Activated gamma-delta T cell treated with anti-CD3 and anti-CD28 coated beads, Interleukin-2, amount 50 U/mL, for 16 hours (primary cell): ENCODE measurements at regions not wholly inside any gene's neighbourhood (a gene's known extent, or its start where the extent isn't known, plus 50 kb on each side); places are given as distances from the start of the nearest gene placed in this dataset.
"Not testable (repeated sequence)": the region's sequence is repeated elsewhere in the genome, so short reads cannot be mapped to it uniquely, and the experiment has no call there.

ENCODE experiments used
- DNase-seq: peaks from one replicate; pipeline ENCODE4 v3.0.0-alpha.2; 2020; ENCODE audit warnings: low read depth

DNA sequence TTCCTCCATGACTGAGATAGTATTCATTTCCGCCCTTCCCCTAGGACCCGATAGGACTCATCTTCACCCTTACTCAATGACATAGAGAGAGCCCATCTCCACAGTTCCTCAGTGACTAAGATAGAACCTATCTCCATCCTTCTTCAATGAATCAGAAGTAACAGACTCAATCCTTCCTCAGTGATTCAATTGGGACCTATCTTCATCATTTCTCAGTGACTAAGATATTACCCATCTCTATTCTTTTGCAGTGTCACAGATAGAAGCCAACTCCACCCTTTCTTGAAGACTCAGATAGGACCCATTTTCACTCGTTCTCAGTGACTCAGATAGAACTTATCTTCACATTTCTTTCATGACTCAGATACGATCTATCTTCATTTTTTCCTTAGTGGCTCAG is 164.6 kb downstream of the FBXO4 start:
- DNase-seq = no peak

DNA sequence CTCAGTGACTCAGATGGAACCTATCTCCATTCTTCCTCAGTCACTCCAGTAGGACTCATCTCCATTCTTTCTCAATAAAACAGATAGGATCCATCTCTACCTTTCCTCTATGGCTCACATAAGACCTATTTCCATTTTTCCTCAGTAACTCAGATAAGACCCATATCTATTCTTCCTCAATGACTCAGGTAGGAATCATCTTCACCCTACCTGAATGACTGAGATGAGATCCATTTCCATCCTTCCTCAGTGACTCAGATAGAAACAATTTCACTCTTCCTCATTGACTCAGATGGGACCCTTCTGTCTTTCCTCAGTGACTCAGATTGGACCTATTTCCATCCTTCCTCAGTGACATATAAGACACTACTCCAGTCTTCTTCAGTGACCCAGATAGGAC is 165.1 kb downstream of the FBXO4 start:
- no peak for DNase-seq

DNA sequence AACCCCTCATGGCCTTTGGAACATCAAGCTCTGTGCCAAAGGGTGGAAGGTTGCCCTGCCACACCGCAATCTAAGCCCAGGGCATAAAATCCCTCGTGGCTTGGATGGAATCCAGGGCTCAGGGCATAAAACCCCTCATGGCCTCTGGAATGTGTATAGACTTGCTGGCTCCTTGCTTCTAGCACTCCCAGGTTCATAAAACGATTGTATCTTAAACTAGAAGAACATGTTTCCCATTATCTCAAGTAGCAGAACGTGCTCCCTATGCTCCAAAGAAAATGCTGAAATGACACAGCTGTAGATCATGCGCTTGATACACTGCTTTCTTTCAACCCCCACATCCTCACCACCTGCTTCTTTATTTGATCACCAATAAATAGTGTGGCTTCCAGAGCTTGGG is 174.8 kb downstream of the FBXO4 start:
- DNase-seq = not testable (repeated sequence)

DNA sequence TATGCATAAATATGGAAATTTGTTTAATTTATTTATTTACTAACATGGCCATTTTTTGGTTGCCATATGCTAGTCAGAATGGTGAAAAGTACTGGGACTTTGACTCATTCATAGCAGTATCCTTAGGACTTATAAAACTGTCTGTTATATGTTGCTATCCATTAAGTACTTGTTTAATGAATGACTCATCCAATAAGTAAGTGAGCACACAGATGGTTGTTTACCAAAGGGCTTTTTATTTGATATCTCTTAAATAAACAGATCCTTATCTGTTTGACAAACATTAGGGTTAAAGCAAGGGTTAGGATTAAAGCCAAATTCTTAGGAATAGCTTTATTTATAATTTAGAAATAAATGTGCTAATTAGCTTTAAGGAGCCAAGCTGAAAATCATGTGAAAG is 183.4 kb downstream of the FBXO4 start:
- DNase-seq = no peak

DNA sequence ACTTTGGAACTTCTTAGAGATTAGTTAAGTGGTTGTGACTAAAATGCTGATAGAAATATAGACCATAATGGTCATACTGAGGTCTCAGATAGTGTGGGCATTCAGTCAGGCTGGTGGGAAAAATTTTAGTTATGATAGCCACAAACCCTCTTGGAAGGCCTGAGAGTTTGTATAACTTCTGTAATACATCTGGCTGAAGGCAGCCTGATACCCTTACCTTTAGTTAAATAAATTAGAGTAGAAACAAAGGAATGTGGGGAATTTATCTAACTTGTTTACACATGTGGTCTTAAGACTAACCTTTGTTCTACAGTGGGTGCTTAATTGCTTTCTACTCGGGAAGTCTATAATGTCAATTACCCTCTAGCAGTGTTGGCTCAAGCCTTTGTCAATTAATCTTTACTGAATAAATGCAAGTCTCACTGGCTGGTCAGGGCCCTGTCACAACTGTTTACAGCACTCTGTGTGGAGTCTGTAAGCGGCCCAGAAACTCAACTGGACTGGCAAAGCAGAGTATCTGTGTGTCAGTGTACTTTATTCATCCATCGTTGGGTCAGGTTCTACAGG is 184.0 kb downstream of the FBXO4 start:
- no peak for DNase-seq

DNA sequence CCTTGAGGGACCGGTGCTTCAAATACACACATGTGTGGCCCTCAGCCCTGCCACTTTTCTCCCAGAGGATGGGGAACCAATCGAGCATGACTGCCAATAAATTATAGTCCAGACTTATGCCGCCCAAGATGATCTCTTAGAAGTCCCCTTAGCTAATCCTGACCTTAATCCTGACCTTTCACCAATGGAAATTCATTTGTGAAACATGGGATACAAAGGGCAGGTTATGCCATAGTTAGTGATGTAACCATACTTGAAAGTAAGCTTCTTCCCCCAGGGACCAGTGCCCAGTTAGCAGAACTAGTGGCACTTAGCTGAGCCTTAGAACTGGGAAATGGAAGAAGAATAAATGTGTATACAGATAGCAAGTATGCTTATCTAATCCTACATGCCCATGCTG is 190.6 kb downstream of the FBXO4 start:
- DNase-seq = not testable (repeated sequence)

DNA sequence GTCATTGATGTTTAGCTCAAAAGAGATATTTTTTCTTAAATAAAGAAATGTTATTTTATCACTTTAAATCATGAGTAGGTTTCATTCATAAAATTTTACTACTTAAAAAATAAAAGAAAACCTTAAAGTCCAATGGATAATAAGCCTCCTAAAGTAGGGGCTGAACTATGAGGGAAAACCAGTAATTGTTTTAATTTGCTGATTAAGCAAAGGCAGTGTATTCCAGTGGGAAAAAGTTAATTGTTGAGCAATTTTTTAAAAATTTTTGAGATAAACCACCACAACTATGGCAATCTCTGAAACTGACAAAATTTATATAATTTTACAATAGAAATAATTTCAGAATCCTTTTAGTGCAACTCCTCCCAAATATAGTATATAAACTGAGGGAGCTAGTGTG is 195.0 kb downstream of the FBXO4 start:
- no peak for DNase-seq

DNA sequence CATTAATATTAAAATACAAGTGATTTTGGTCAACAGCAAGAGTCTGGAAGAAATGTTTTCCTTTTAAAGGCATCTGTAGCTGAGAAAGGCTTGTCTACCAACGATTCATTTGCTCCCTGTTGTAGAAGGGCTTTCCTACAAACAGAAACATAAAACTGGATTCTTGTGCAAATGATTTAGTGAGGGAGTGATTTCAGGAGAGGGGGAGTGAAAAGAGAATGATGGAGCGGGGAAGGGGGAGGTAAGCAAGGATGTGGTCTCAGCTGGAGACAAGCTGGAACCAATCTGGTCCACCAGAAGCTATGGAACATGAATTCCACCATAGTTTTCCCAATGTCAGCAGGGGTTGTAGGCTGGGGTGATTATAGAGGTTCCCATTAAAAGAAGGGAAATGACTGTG is 196.3 kb downstream of the FBXO4 start:
- no peak for DNase-seq

DNA sequence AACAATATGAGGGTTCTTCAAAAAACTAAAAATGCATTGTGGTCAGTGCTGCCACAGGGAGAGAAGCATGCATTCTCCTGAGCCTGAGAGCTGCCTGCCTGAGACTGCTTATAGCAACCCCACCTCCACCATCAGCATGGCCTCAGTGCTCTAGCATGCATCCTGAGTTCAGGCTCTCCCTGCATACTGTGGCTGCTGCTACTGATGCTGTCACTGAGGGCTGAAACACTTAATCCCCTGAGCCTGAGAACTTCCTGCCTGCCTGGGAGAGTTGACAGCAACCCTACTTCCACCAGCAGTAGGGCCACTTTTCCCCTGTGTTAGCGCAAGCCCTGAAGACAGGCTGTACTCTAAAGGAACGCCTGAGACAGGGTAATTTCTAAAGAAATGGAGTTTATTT is 206.0 kb downstream of the FBXO4 start:
- DNase-seq = no peak

DNA sequence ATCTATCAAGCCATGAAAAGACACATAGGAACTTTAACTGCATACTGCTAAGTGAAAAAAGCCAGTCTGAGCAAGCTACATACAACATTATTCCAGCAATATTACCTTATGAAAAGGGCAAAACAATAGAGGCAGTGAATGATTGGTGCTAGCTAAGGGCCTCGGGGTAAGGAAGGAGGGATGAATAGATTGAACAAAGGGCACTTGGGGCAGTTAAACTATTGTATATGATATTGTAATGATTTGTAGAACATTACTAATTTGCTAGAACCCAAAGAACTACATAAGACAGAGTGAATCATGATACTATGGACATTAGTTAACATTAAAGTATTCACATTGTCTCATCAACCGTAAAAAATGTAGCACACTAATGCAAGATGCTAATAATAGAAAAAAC is 218.3 kb downstream of the FBXO4 start:
- DNase-seq = no peak

DNA sequence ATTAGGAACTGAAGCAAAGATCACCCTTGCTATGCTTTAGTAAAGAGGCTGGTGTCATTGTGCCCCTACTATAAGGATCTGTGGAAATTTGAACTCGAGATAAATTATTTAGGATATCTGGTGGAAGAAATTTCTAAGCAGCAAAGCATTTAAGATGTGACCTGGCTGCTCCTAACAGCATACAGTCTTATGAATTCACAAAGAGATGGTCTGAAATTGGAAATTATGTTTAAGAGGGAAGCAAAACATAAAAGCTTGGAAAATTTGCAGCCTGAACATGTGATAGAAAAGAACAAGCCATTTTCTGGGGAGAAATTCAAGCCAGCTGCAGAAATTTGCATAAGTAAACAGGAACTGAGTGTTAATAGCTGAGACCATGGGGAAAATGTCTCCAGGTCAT is 223.7 kb downstream of the FBXO4 start:
- no peak for DNase-seq

DNA sequence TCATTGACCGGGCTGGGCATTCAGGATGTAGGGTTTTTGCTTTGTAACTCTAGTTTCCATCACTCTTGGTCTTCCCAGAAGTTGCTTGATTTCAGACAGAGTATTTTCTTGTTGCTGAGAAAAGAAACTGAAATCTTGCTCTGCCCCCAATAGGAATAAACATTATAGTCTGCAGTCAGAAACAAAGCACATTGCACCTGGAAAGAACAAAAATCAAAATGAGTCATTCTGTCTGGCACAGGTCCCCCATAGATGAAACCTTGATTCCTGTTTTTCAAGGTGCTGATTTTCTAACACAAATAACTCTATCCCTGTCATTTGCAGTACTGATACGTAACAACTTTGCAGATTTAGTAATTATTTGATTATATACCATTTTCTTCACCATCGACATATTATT is 232.1 kb downstream of the FBXO4 start:
- no peak for DNase-seq

DNA sequence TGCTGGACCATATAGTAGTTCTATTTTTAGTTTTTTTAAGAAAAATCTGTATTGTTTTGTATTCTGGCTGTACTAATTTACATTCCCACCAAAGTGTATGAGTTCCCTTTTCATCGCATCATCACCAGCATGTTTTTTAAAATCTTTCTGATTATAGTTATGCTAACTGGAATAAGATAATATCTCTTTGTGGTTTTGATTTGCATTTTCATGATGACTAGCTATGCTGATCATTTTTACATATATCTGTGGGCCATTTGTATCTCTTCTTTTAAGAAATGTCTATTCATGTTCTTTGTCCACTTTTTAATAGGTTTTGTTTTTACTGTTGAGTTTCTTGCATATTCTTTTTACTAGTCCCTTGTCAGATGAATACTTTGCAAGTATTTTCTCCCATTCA is 238.0 kb downstream of the FBXO4 start:
- no peak for DNase-seq

DNA sequence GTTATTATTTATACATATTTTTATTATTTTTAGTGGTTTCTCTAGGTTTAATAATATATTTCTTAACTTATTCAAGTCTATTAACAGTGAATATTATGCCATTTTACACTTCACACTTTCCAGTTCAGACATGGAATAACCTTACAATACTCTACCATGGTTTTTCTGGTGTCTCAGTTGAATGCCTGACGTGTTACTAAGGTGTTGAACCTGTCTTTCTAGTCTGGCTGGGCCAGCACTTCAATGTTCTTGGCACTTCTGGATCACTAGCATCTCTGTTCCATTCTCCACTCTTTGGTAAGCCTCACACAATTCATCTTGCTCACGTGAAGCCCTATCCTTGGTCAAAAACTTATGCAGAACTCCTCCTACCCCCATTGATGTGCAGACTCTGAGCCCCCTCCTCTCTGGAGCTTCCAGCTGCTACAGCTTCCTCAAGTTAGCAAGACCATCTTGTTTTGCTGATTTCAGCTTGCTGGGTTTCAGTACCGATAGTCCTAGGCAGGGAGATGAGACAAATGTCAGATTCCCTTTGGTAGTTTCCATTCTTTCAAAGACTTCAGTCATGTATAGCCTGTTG is 243.1 kb downstream of the FBXO4 start:
- no peak for DNase-seq

DNA sequence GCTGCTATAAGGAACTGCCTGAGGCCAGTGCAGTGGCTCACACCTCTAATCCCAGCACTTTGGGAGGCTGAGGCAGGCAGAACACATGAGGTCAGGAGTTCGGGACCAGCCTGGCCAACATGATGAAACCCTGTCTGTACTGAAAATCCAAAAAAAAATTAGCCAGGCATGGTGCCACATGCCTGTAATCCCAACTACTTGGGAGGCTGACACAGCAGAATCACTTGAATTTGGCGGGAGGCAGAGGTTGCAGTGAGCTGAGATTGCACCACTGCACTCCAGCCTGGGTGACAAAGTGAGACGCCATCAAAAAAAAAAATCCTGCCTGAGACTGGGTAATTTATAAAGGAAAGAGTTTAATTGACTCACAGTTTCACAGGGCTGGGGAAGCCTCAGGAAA is 247.1 kb upstream of the GHR start:
- DNase-seq = not testable (repeated sequence)

DNA sequence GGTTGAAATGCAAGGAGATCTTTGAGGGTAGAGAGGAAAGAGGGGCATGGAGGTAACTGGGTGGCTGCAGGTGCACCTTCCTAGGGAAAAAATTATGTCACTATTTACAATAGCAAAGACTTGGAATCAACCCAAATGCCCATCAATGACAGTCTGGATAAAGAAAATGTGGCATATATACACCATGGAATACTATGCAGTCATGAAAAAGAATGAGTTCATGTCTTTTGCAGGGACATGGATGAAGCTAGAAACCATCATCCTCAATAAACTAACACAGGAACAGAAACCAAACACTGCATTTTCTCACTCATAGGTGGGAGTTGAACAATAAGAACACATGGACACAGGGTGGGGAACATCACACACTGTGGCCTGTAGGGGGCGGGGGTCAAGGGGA is 243.4 kb upstream of the GHR start:
- DNase-seq = not testable (repeated sequence)

DNA sequence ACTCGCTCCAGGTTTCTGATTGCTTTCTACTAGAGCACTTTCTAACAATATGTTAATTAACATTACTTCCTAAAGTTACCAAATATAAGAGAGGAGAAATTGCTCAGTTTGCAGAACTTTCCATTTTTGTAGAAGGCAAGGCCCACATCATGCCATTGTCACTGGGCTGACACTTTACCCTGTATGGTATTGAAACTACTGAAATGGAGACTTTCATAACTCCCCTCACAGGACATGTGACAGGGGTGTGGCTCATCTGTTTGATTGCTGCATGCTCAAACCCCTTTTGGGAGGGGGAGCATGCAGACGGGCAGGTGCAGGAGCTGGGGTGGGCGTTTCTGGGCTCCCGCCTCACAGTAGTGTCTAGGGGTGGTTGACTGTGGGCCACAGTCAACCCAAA is 206.3 kb upstream of the GHR start:
- DNase-seq = no peak

DNA sequence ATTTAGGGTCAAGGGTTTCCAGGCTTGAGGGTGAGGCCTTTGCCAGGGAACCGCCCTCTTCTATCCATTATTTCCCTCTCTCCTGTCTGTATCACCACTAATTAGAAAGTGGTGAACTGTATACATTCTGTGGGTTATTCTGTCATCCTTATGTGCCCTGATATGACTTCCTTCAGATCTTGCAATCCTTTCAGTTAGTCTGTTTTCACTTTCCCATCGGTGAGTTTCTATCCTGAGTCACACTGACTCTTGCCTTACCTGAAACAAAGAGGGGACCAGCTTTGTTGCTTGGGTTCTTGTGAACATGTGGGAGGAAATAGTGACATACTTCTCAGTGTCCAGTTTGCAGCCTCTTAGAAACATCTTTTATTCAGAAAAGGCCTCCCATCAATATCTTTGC is 205.4 kb upstream of the GHR start:
- no peak for DNase-seq

DNA sequence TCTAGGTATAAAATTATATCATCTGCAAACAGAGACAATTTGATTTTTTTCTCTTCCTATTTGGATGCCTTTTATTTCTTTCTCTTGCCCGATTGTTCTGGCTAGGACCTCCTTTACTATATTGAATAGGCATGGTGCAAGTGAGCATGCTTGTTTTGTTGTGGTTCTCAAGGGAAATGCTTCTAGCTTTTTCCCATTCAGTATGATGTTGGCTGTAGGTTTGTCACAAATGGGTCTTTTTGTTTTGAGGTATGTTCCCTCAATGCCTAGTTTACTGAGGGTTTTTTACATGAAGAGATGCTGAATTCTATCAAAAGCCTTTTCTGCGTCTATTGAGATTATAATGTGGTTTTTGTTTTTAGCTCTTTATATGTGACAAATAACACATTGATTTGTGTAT is 198.2 kb upstream of the GHR start:
- no peak for DNase-seq

DNA sequence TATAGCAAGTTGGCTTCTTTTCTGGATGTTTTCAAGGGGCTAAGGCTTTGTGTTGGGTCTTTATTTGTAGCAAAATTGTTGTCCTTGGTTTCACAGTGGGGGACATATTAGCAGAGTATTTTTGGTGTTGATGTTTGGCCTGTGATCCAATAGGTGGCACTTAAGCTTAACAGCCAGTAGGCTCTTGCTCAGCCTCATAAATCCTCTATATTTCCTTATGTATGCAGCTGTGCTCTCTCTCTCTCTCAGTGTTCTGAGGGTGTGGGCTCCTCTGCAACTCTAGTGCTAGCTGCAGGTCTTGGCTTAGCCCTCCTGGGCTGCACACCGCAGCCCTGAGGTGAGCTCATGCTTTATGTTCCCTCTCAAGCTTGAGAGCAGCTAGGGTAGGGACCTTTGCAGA is 195.0 kb upstream of the GHR start:
- DNase-seq = no peak

DNA sequence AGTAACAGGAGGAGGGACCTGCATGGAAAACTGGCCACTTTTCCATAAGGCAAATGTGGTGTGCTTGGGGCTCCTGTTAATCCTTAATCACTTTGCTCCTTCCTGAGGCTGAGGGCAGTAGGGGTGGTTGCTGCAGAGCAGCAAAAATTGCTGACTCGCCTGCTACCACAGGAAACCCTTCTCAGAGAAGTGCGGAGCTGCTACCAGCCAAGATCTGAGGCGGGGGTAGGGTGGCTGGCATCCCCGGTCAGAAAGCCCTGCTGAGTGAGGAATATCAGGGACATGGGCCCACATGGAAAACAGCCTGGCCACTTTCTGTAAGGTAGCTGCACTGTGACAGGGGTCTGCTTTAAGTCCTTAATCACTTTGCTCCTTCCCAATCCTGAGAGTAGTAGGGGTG is 192.4 kb upstream of the GHR start:
- no peak for DNase-seq

DNA sequence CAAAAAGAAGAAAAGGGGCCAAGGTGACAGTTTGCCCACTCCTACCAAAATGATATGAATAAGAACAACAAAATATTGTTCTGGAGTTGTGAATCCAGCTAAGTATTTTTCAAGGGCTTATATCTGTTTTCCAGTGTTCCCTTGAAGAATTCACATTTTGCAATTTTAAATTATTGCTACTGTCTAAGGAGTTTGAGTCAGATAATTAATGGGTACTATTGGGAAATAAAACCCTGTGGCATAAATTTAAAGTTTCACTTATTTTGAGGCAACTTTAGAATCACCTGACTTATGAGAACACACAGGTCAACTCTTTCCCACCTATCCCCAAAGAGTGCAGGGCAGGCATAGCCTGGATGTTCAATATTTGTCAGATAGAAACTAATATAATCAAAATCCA is 188.0 kb upstream of the GHR start:
- DNase-seq = no peak

DNA sequence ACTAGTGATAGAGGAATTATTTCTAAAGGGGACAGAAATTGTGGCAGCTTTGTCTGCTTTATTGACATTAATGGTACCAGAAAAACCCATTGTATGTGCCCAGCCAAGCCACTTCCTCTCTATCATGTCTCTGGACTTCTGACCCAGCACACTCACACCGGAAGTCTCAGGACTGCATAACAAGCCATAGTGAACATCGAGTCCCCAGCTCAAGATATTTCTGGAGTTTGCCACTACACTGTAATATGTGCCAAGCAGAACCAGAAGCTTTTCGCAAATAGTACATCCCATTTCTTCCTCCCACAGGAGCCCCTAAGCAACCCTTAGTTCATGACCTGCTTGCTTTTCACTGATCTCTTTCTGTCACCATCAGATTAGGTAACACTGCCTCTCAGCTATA is 187.4 kb upstream of the GHR start:
- DNase-seq = no peak

DNA sequence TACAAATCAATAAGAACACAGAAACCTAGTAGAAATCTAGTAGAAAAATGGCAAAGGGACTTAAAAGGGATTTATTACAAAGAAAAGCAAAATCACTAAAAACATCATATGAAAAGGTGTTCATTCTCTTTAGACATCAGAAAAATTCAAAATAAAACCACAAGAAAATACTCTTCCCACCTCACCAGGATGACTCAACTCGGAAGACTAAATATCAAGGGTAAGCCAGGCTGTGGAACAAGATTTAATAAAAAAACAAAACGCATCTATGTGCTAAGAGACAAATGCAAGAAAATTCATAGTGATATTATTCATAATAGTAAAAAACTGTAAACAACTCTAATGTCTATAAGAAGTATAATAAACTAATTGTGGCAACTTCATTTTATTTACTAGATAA is 181.6 kb upstream of the GHR start:
- DNase-seq = no peak

DNA sequence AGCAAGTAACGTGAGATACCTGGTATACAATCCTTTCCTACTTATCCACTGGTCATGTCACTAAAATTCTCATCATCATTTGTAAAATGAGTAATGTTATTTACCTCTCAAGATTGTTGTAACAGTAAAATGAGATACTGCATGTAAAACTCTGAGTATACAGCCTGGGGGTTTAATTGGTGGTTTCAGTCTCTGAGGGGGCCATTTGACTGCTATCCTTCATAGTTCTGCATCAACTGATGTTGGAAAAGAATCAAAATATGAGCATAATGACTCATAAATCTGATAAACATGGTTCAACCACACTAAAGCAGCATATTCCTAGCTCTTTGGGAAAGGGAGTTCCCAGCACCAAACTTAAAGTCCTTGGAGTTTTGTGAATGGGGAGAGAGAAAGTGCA is 181.0 kb upstream of the GHR start:
- no peak for DNase-seq
